ENCODE measurements at regions not wholly inside any gene's neighbourhood (a gene's known extent, or its start where the extent isn't known, plus 50 kb on each side); places are given as distances from the start of the nearest gene placed in this dataset.

DNA sequence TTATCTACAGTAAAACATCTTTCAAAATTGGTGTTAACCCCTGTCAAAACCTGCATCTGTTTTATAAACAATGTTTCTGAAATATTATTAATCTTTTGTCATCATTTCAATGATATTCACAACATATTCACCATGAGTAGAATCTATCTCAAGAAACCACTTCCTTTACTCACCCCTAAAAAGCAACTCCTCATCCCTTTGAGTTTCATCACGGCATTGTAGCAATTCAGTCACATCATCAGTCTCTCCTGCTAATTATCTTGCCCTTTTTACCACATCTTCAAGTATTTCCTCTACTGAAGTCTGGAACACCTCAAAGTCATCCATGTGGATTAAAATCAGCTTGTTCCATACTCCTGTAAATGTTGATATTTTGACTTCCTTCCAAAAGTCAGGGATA, 415.3 kb upstream of the TECRL start:
- no peak for TF ChIP-seq EZH2phosphoT487 (IDR thresholded peaks at IDR 0.05; ENCODE audit: low read depth)
- TF ChIP-seq, protein P1, sequence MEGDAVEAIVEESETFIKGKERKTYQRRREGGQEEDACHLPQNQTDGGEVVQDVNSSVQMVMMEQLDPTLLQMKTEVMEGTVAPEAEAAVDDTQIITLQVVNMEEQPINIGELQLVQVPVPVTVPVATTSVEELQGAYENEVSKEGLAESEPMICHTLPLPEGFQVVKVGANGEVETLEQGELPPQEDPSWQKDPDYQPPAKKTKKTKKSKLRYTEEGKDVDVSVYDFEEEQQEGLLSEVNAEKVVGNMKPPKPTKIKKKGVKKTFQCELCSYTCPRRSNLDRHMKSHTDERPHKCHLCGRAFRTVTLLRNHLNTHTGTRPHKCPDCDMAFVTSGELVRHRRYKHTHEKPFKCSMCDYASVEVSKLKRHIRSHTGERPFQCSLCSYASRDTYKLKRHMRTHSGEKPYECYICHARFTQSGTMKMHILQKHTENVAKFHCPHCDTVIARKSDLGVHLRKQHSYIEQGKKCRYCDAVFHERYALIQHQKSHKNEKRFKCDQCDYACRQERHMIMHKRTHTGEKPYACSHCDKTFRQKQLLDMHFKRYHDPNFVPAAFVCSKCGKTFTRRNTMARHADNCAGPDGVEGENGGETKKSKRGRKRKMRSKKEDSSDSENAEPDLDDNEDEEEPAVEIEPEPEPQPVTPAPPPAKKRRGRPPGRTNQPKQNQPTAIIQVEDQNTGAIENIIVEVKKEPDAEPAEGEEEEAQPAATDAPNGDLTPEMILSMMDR (IDR thresholded peaks at IDR 0.05; ENCODE audit: low read depth, low read length), result no peak
